AG04449 (cell line): ENCODE measurements at regions not wholly inside any gene's neighbourhood (a gene's known extent, or its start where the extent isn't known, plus 50 kb on each side); places are given as distances from the start of the nearest gene placed in this dataset.

Experiments used
- CTCF ChIA-PET: fragments of 350-600 bp; formaldehyde crosslinking; extraction: SDS; loops from one replicate; lab custom pipeline; 2021; ENCODE audit warnings: antibody characterized with exemption; lab: Yijun Ruan, JAX
- POLR2A ChIA-PET: fragments of 400-600, 350-600 bp; formaldehyde crosslinking; extraction: SDS; loops from one replicate; lab custom pipeline; 2020; ENCODE audit warnings: antibody characterized with exemption, inconsistent platforms; lab: Yijun Ruan, JAX
- DNase-seq: peaks from one replicate; pipeline ENCODE4 v3.0.0-alpha.2; 2010; ENCODE audit warnings: low read depth, low spot score
- H3K4me3 ChIP-seq: 2 replicates; pipeline ENCODE4 v1.5.1; 2011; ENCODE audit warnings: low read depth, mild to moderate bottlenecking, control low read depth, low read length
- TF ChIP-seq, protein P1 (sequence below): IDR thresholded peaks from one replicate; pipeline ENCODE4 v1.5.1; 2011; ENCODE audit warnings: mild to moderate bottlenecking, moderate library complexity, low read length, control low read depth, inconsistent platforms; ENCODE audit not compliant: insufficient read depth; ENCODE audit errors: missing control alignments

DNA sequence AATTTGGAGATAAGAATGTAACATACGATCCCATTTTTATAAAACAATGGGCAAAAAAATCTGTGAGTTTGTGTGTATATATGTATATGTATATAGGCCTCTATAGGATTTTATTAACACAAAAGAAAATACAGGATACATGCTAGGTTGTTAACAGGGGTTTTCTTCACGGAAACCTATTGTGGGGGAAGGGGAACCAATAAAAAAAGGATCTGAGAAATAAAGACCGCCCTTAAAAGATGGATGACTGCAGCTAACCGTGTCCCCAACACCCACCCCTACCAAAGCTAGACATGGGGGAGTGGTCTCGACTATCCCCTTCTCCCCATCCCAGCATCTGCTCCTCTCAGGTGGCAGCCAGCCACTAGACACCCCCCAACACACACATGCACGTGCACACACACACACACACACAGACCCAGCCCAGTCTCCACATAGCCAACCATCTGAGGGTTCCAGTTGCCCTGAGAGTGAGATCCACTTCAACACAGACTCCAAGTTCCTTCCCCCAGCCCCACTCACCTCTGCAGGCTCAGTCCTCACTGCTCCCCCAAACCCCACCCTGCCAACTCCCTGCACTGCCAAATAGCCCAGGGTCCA, 132.9 kb downstream of the TPRA1 start:
- ChIA-PET POLR2A (no interaction called here), CTCF (interaction anchor here (1.3 to 8.7 kb wide), 7 partner anchors 7 to 1324 kb away, joined by 4 to 81 read pairs (median 14); partner anchors contain the start of gene CHST13)
- H3K4me3 ChIP-seq = no peak overlapping the region
- TF ChIP-seq, protein P1, sequence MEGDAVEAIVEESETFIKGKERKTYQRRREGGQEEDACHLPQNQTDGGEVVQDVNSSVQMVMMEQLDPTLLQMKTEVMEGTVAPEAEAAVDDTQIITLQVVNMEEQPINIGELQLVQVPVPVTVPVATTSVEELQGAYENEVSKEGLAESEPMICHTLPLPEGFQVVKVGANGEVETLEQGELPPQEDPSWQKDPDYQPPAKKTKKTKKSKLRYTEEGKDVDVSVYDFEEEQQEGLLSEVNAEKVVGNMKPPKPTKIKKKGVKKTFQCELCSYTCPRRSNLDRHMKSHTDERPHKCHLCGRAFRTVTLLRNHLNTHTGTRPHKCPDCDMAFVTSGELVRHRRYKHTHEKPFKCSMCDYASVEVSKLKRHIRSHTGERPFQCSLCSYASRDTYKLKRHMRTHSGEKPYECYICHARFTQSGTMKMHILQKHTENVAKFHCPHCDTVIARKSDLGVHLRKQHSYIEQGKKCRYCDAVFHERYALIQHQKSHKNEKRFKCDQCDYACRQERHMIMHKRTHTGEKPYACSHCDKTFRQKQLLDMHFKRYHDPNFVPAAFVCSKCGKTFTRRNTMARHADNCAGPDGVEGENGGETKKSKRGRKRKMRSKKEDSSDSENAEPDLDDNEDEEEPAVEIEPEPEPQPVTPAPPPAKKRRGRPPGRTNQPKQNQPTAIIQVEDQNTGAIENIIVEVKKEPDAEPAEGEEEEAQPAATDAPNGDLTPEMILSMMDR = no peak
- DNase-seq = no peak

DNA sequence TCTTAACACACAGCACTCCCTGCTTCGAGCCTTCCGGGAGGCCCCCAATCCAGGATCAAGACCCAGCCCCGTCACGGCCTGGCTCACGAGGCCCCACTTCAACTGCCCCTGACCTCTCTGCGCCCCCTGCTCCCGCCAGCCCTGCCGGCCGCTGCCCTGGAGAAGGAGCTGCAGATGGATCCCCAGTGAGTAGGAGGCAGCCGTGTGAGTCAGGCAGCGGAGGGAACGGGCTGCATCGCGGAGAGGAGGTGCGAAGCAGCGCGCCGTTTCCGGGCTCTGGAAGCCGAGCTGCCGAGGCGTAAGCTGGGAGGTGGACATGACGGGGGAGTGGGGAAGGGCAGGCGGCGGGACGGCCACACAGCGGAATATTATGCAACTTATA, 133.4 kb downstream of the TPRA1 start:
- H3K4me3 ChIP-seq = peak overlapping the region; percentile 30
- POLR2A ChIA-PET = no interaction called here
- no peak for DNase-seq
- TF ChIP-seq, protein P1 = no peak
- CTCF ChIA-PET = interaction anchor here (1.2 to 8.7 kb wide), 9 partner anchors 8 to 1323 kb away, joined by 3 to 81 read pairs (median 11); partner anchors contain the start of gene CHST13

DNA sequence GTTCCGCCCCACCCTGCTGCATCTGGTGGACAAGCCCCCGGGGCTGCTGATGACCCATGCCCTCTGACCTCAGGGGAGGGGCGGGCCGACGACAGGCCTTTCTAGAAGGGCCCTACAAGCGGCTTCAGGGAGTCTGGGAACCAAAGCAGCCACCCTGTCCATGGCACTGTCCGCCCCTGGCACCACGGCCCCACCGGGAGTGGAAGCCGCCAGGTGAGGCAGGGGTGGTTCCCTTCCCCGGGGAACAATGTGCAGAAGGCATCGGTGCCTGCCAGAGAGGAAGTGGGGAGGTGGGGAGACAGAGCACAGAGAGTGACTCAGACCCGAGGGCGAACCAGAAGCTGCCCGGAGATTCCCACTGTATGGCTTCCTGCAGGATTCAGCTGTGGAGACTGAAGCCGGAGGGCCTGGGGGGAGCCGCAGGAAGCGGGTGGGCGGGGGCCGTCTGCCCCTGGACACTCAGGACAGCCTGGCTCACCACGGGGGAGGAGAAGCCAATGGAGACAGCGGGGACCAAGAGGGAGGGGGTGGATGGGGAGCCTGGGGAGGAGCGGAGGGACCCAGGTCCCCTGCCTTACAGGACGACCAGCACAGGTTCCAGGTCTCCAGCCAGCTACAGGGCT, 134.0 kb downstream of the TPRA1 start:
- DNase-seq = no peak
- ChIA-PET CTCF (interaction anchor here (0.9 to 8.7 kb wide), 20 partner anchors 8 to 1323 kb away, joined by 3 to 81 read pairs (median 4); partner anchors contain the start of gene CHST13), POLR2A (no interaction called here)
- TF ChIP-seq, protein P1 = no peak
- peak overlapping the region; percentile 30 for H3K4me3 ChIP-seq

DNA sequence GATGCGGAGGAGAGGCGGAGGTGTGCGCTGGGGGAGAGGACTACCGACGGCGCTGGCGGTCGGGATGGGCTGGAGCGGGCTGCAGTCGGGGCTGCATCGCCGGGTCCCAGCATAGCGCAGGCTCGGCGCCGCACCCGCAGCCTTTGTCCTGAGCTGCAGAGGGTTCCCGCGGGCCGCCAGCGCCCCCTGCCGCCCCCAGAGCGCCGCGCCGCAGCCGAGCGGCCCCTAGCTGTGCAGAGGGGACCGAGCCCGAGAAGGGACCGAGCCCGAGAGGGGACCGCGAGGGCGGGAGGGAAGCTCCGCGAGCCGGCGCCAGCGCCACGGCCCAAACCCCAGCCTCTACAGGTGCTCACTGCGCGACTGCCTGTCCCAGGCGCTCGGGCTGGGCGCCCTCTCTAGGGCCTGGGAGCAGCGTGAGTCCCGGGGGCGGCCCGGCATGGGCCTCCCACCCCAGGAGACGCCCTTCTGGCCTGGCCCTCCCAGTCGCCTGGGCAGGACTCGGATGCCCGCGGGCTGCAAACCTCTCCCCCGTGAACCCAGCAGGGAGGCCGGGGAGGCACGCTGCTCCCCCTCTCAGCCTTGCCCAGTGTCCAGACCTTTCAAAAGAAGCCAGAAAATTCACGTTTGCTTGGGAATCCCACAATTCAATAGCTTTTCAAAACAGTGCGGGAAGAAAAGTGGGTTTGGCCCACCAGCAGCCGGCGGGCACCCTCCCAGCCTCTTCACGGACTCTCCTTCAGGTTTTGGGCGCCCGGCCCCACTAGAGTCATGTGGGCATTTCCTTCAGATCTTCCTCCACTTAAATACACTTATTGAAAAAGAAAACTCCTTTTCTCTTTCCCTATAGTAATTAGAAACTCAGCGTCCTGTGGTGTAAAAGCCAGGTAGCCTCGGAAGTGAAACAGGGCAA, 134.7 kb downstream of the TPRA1 start:
- POLR2A ChIA-PET = no interaction called here
- no peak for DNase-seq
- peak overlapping the region; percentile 44 for H3K4me3 ChIP-seq
- TF ChIP-seq, protein P1 = peak; percentile 92
- CTCF ChIA-PET = interaction anchor here (0.6 to 8.7 kb wide), 32 partner anchors 9 to 947 kb away, joined by 3 to 81 read pairs (median 4); partner anchors contain the start of genes CHST13 and PLXNA1

DNA sequence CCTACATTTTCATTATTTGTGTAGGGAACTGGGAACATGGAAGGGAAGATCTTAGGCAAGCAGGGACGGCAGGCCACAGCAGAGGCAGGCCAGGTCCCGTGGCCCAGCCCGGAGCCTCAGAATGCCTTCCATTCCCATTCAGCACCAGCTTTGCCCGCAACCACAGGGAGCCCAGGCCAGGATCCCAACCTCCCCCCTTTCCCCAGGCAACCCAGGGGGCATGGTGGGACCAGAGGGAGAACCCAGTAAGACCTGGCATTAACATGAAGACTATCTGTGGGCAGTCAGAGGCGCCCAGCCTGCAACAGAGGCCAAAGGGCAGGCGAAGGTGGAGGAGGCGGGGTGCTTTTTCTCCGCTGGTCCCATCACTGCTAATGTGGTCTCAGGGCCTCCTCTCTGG, 135.6 kb downstream of the TPRA1 start:
- ChIA-PET CTCF (interaction anchor here (0.9 to 8.7 kb wide), 17 partner anchors 8 to 946 kb away, joined by 3 to 81 read pairs (median 5); partner anchors contain the start of genes CHST13 and PLXNA1), POLR2A (no interaction called here)
- TF ChIP-seq, protein P1 = no peak
- DNase-seq = no peak
- no peak overlapping the region for H3K4me3 ChIP-seq
